Suprapubic skin (tissue), 4 donors: ENCODE measurements at regions not wholly inside any gene's neighbourhood (a gene's known extent, or its start where the extent isn't known, plus 50 kb on each side); places are given as distances from the start of the nearest gene placed in this dataset.

Experiments used
- DNase-seq, 2 donors: peaks; one replicate each; pipeline ENCODE4 v3.0.0-alpha.2; 2019; ENCODE audit warnings: low spot score in 2 of 2
- H3K27ac ChIP-seq: fragments of 200-600 bp; sonication (generic); one replicate; pipeline ENCODE4 v1.5.1; 2019
- H3K27me3 ChIP-seq: fragments of 200-600 bp; sonication (generic); one replicate; pipeline ENCODE4 v1.5.1; 2019
- H3K36me3 ChIP-seq: fragments of 200-600 bp; sonication (generic); one replicate; pipeline ENCODE4 v1.5.1; 2019
- H3K4me1 ChIP-seq: fragments of 200-600 bp; sonication (generic); one replicate; pipeline ENCODE4 v1.5.1; 2019
- H3K4me3 ChIP-seq: fragments of 200-600 bp; sonication (generic); one replicate; pipeline ENCODE4 v1.5.1; 2019; ENCODE audit warnings: mild to moderate bottlenecking
- H3K9me3 ChIP-seq: fragments of 200-600 bp; sonication (generic); one replicate; pipeline ENCODE4 v1.5.1; 2019
- EP300 ChIP-seq: sonication (generic); formaldehyde crosslinking; IDR thresholded peaks from one replicate; pipeline ENCODE4 v1.6.1; 2017; ENCODE audit warnings: antibody characterized with exemption
- POLR2A ChIP-seq, 2 donors: fragments of 450-650 bp; IDR thresholded peaks; one replicate each; pipeline ENCODE4 v1.6.1; 2017; ENCODE audit warnings: antibody characterized with exemption in 2 of 2, mild to moderate bottlenecking in 2 of 2, moderate library complexity in 2 of 2
- POLR2AphosphoS5 ChIP-seq, 3 donors: sonication (generic); formaldehyde crosslinking; IDR thresholded peaks; one replicate each; pipeline ENCODE4 v1.6.1; 2017; ENCODE audit warnings: antibody characterized with exemption in 3 of 3
- WGBS: methylation state at CpG from one replicate; pipeline ENCODE4 v1.1.5; 2018; 5-methylcytosine and 5-hydroxymethylcytosine counted together
- TF ChIP-seq, protein P1 (sequence below), 2 donors: fragments of 200-600 bp in 1 of 2; fragments of 450-650 bp in 1 of 2; sonication (generic) in 1 of 2; IDR thresholded peaks; one replicate each; pipeline ENCODE4 v1.5.1; 2016 to 2019; ENCODE audit warnings: antibody characterized with exemption in 2 of 2, mild to moderate bottlenecking in 1 of 2, moderate library complexity in 1 of 2

DNA sequence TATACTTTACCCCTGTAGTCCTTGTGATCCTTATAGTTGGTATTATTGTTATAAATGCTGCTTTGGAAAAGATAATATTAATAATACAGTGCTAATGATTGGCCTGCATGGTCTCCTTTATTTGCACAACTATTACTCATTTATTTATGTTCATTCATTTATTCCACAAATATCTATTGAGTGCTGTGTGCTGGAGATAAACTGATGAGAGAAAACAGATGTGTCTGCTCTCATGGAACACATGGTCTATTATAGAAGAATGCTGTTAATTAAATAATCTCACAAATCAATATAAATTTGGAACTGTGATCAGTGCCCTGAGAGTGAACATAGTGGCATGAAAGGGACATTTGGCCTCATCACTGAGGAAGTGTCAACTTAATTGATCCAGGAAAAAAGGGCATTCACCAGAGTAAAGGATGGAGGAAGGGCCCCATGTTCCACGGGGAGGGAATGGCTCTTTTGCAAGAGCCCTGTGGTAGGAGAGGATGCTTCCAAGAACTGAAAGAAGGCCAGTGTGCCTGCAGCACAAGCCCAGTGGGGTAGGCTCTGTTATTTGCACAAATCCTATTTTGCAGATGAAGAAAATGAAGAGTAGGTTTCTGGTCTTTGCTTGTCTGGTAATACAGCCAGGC is 91.5 kb upstream of the STK39 start:
- no peak for DNase-seq
- WGBS = 67% methylated on average over 1 of the region's 1 CpG
- H3K27me3 ChIP-seq = no peaks in the 10 kb centered on the region

DNA sequence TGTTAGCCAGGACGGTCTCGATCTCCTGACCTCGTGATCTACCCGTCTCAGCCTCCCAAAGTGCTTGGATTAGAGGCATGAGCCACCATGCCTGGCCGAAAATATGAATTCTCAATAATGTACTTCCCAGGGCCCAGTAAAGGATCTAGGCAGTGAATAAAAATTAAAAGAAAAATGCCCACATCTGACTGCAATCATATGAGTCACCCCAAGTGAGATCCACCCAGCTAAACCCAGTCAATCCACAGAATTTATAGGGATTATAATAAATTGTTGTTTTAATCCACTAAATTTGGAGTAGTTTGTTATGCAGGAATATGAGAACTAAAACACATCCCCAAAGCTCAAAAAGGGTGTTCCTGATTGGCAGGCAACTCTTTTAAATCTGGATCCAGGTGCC is 93.5 kb upstream of the STK39 start:
- no peaks in the 10 kb centered on the region for H3K36me3 ChIP-seq
- no peak for DNase-seq
- no peak overlapping the region for H3K27ac ChIP-seq
- no peak overlapping the region for H3K4me3 ChIP-seq
- TF ChIP-seq EP300 (no peak), POLR2A (IDR thresholded peaks at IDR 0.05) (no peak), POLR2AphosphoS5 (IDR thresholded peaks at IDR 0.05) (no peak)
- TF ChIP-seq, protein P1, sequence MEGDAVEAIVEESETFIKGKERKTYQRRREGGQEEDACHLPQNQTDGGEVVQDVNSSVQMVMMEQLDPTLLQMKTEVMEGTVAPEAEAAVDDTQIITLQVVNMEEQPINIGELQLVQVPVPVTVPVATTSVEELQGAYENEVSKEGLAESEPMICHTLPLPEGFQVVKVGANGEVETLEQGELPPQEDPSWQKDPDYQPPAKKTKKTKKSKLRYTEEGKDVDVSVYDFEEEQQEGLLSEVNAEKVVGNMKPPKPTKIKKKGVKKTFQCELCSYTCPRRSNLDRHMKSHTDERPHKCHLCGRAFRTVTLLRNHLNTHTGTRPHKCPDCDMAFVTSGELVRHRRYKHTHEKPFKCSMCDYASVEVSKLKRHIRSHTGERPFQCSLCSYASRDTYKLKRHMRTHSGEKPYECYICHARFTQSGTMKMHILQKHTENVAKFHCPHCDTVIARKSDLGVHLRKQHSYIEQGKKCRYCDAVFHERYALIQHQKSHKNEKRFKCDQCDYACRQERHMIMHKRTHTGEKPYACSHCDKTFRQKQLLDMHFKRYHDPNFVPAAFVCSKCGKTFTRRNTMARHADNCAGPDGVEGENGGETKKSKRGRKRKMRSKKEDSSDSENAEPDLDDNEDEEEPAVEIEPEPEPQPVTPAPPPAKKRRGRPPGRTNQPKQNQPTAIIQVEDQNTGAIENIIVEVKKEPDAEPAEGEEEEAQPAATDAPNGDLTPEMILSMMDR (IDR thresholded peaks at IDR 0.05) = no peak
- no peaks in the 10 kb centered on the region for H3K4me1 ChIP-seq
- H3K9me3 ChIP-seq = no peaks in the 10 kb centered on the region
- 82% methylated on average over 5 of the region's 5 CpGs for WGBS
- no peaks in the 10 kb centered on the region for H3K27me3 ChIP-seq

More for the DNA sequence above, 91.5 kb upstream of the STK39 start:
- Histone ChIP-seq H3K27ac (no peak overlapping the region), H3K4me1 (no peaks in the 10 kb centered on the region), H3K36me3 (no peaks in the 10 kb centered on the region), H3K9me3 (no peaks in the 10 kb centered on the region), H3K4me3 (no peak overlapping the region)
- TF ChIP-seq POLR2A (IDR thresholded peaks at IDR 0.05) = no peak
- TF ChIP-seq POLR2AphosphoS5 (IDR thresholded peaks at IDR 0.05) = no peak
- no peak for TF ChIP-seq EP300
- TF ChIP-seq, protein P1 (IDR thresholded peaks at IDR 0.05) = no peak

DNA sequence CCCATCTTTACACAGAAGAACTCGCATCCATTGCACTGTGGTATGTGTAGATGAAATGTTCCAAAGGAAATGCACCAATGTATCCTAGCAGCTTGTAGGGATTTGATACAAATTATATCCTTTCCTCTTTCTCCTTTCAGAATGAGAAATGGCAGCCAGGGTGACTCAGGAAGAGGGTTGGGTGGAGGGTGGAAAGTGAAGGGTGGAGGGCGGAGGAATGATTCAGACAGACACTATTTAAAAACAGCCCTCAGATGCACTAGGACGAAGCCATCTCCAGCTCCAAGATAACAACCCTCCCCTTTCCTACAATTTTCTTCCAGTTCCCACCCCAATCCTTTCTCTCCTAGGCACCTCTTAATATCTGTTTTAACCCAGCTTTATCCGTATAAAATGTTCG is 96.2 kb upstream of the STK39 start:
- Histone ChIP-seq H3K27me3 (no peaks in the 10 kb centered on the region), H3K9me3 (no peaks in the 10 kb centered on the region), H3K27ac (no peak overlapping the region), H3K4me3 (no peak overlapping the region), H3K4me1 (no peaks in the 10 kb centered on the region), H3K36me3 (no peaks in the 10 kb centered on the region)
- TF ChIP-seq POLR2A (IDR thresholded peaks at IDR 0.05) (no peak), EP300 (no peak), POLR2AphosphoS5 (IDR thresholded peaks at IDR 0.05) (no peak)
- TF ChIP-seq, protein P1 (IDR thresholded peaks at IDR 0.05) = no peak
- DNase-seq = no peak
- WGBS = 64% methylated on average over 5 of the region's 5 CpGs

DNA sequence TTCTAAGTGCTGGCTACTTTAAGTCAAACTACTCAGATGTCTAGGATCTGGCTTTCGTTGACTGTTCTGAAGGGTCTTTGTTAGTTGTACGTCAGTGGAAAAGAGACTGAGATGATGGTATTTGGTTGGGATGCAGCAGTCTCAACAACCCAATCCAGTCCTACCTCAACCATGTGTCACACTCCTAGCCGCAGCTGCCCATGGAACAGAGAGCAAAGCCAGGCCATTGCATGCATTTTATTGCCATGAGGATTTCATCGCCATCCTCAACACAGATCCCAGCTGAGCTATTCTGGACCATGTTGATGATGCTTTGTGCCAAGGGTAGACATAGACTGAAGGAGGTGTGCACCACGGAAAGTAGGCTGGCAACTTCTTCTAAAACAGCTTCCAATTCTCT is 97.3 kb upstream of the STK39 start:
- Histone ChIP-seq H3K4me3 (no peak overlapping the region), H3K27me3 (no peaks in the 10 kb centered on the region), H3K36me3 (no peaks in the 10 kb centered on the region), H3K4me1 (no peaks in the 10 kb centered on the region), H3K27ac (no peak overlapping the region), H3K9me3 (no peaks in the 10 kb centered on the region)
- no peak for DNase-seq
- WGBS = 87% methylated on average over 5 of the region's 5 CpGs
- TF ChIP-seq POLR2AphosphoS5 (IDR thresholded peaks at IDR 0.05) (no peak), POLR2A (IDR thresholded peaks at IDR 0.05) (no peak), EP300 (no peak)
- TF ChIP-seq, protein P1 (IDR thresholded peaks at IDR 0.05) = no peak

DNA sequence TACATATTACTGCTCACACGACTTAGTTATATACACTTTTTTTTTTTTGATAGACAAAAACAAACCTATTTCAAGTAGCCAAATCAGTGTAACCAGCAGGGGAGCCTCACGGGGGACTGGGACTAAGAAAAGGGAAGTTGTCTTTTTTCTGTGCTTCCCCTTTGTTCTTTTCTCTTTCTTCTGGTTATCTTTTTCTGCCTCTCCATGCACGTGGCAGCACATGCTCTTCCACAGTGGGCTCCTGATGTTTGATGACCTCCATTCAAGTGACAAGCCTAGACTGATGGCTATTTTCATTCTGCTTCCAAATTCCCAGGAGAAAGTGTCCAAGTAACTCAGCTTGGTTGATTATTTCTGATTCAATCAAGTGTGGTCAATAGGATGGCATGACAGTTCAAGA is 98.2 kb upstream of the STK39 start:
- H3K27me3 ChIP-seq = no peaks in the 10 kb centered on the region
- TF ChIP-seq, protein P1 (IDR thresholded peaks at IDR 0.05) = no peak
- no peak for TF ChIP-seq POLR2AphosphoS5 (IDR thresholded peaks at IDR 0.05)
- TF ChIP-seq EP300 = no peak
- no peak for TF ChIP-seq POLR2A (IDR thresholded peaks at IDR 0.05)
- H3K4me3 ChIP-seq = no peak overlapping the region
- H3K9me3 ChIP-seq = no peaks in the 10 kb centered on the region
- H3K27ac ChIP-seq = no peak overlapping the region
- no peak for DNase-seq
- no peaks in the 10 kb centered on the region for H3K4me1 ChIP-seq
- H3K36me3 ChIP-seq = no peaks in the 10 kb centered on the region
- 52% methylated on average over 3 of the region's 3 CpGs for WGBS
